ENCODE measurements at regions not wholly inside any gene's neighbourhood (a gene's known extent, or its start where the extent isn't known, plus 50 kb on each side); places are given as distances from the start of the nearest gene placed in this dataset.

- no peak for DNase-seq
Observed at GRCh38 chr4:123455360-123455759, 58.8 kb downstream of the SPRY1 start.

- DNase-seq: no peak
Observed at GRCh38 chr4:123462007-123462406, 65.4 kb downstream of the SPRY1 start.

GRCh38 chr4:123463869-123464268, 67.3 kb downstream of the SPRY1 start:
- DNase-seq: no peak

GRCh38 chr4:123465416-123465815, 68.8 kb downstream of the SPRY1 start:
- no peak for DNase-seq

- DNase-seq: no peak
Observed at GRCh38 chr4:123466080-123466785, 69.6 kb downstream of the SPRY1 start.

- DNase-seq: no peak
Observed at GRCh38 chr4:123468479-123469031, 72.0 kb downstream of the SPRY1 start.

GRCh38 chr4:123469245-123469644, 72.7 kb downstream of the SPRY1 start:
- DNase-seq: no peak

GRCh38 chr4:123469696-123470095, 73.1 kb downstream of the SPRY1 start:
- no peak for DNase-seq

- DNase-seq: no peak
Observed at GRCh38 chr4:123470640-123471039, 74.0 kb downstream of the SPRY1 start.

- no peak for DNase-seq
Observed at GRCh38 chr4:123471655-123472369, 75.2 kb downstream of the SPRY1 start.

GRCh38 chr4:123474817-123475216, 78.2 kb downstream of the SPRY1 start:
- DNase-seq: no peak

GRCh38 chr4:123476089-123476488, 79.5 kb downstream of the SPRY1 start:
- no peak for DNase-seq

GRCh38 chr4:123477711-123478209, 81.2 kb downstream of the SPRY1 start:
- no peak for DNase-seq

GRCh38 chr4:123478859-123479345, 82.3 kb downstream of the SPRY1 start:
- peak; percentile 28 to 34 for DNase-seq

GRCh38 chr4:123479944-123480343, 83.3 kb downstream of the SPRY1 start:
- no peak for DNase-seq

GRCh38 chr4:123480706-123481418, 84.3 kb downstream of the SPRY1 start:
- DNase-seq: no peak

GRCh38 chr4:123481717-123482116, 85.1 kb downstream of the SPRY1 start:
- no peak for DNase-seq

GRCh38 chr4:123484291-123484926, 87.8 kb downstream of the SPRY1 start:
- no peak for DNase-seq

- no peak for DNase-seq
Observed at GRCh38 chr4:123485601-123486000, 89.0 kb downstream of the SPRY1 start.

GRCh38 chr4:123488916-123489315, 92.3 kb downstream of the SPRY1 start:
- no peak for DNase-seq

- no peak for DNase-seq
Observed at GRCh38 chr4:123495530-123495929, 98.9 kb downstream of the SPRY1 start.

GRCh38 chr4:123496421-123496820, 99.8 kb downstream of the SPRY1 start:
- DNase-seq: no peak
